ENCODE measurements at regions not wholly inside any gene's neighbourhood (a gene's known extent, or its start where the extent isn't known, plus 50 kb on each side); places are given as distances from the start of the nearest gene placed in this dataset.

- TF ChIP-seq POLR2A (IDR thresholded peaks at IDR 0.05) (no peak), CTCF (IDR thresholded peaks at IDR 0.05) (no peak), EP300 (IDR thresholded peaks at IDR 0.05) (no peak), POLR2AphosphoS5 (IDR thresholded peaks at IDR 0.05) (no peak)
- Histone ChIP-seq H3K4me1 (no peaks in the 10 kb centered on the region), H3K27me3 (no peaks in the 10 kb centered on the region), H3K9me3 (no peaks in the 10 kb centered on the region), H3K4me3 (no peak overlapping the region), H3K36me3 (no peaks in the 10 kb centered on the region), H3K27ac (no peak overlapping the region)
- DNase-seq: peak in 1 of 2 donors; percentile 5
- WGBS, 5 donors: 35 to 56% (median 47%) methylated on average over 4 of the region's 4 CpGs
- intact Hi-C loops (cut with DNase I; ENCODE audit: low total_unique reads): no loop called here
Measured at GRCh38 chr2:41482659-41483058, 565.2 kb upstream of the PKDCC start.

GRCh38 chr2:41483226-41483625 lies 564.6 kb upstream of the PKDCC start:
- WGBS, 5 donors: 67 to 75% (median 70%) methylated on average over 2 of the region's 2 CpGs

GRCh38 chr2:41483982-41484857 lies 563.6 kb upstream of the PKDCC start:
- peak in 1 of 2 donors; percentile 9 for DNase-seq
- no peak for TF ChIP-seq EP300 (IDR thresholded peaks at IDR 0.05)
- TF ChIP-seq POLR2A (IDR thresholded peaks at IDR 0.05): no peak
- no peak for TF ChIP-seq POLR2AphosphoS5 (IDR thresholded peaks at IDR 0.05)
- no peak for TF ChIP-seq CTCF (IDR thresholded peaks at IDR 0.05)
- no peaks in the 10 kb centered on the region for H3K36me3 ChIP-seq
- no peak overlapping the region for H3K27ac ChIP-seq
- H3K4me1 ChIP-seq: no peaks in the 10 kb centered on the region
- WGBS, 5 donors: 39 to 58% (median 44%) methylated on average over 7 of the region's 7 CpGs
- H3K4me3 ChIP-seq: no peak overlapping the region
- no peaks in the 10 kb centered on the region for H3K27me3 ChIP-seq
- no peaks in the 10 kb centered on the region for H3K9me3 ChIP-seq
- intact Hi-C loops (cut with DNase I; ENCODE audit: low total_unique reads): no loop called here

More at GRCh38 chr2:41483226-41483625, 564.6 kb upstream of the PKDCC start:
- H3K27ac ChIP-seq: no peak overlapping the region
- no peak for DNase-seq
- H3K36me3 ChIP-seq: no peaks in the 10 kb centered on the region
- H3K9me3 ChIP-seq: no peaks in the 10 kb centered on the region
- TF ChIP-seq EP300 (IDR thresholded peaks at IDR 0.05): no peak
- TF ChIP-seq CTCF (IDR thresholded peaks at IDR 0.05): no peak
- no peak for TF ChIP-seq POLR2AphosphoS5 (IDR thresholded peaks at IDR 0.05)
- TF ChIP-seq POLR2A (IDR thresholded peaks at IDR 0.05): no peak
- no peaks in the 10 kb centered on the region for H3K27me3 ChIP-seq
- no peak overlapping the region for H3K4me3 ChIP-seq
- H3K4me1 ChIP-seq: no peaks in the 10 kb centered on the region
- intact Hi-C loops (cut with DNase I; ENCODE audit: low total_unique reads): no loop called here

GRCh38 chr2:41484858-41485234 lies 563.0 kb upstream of the PKDCC start:
- H3K27me3 ChIP-seq: no peaks in the 10 kb centered on the region
- no peaks in the 10 kb centered on the region for H3K36me3 ChIP-seq
- H3K27ac ChIP-seq: no peak overlapping the region
- no peak overlapping the region for H3K4me3 ChIP-seq
- no peak for DNase-seq
- TF ChIP-seq CTCF (IDR thresholded peaks at IDR 0.05) (no peak), POLR2AphosphoS5 (IDR thresholded peaks at IDR 0.05) (no peak), EP300 (IDR thresholded peaks at IDR 0.05) (no peak), POLR2A (IDR thresholded peaks at IDR 0.05) (no peak)
- intact Hi-C loops (cut with DNase I; ENCODE audit: low total_unique reads): no loop called here
- no peaks in the 10 kb centered on the region for H3K9me3 ChIP-seq
- H3K4me1 ChIP-seq: no peaks in the 10 kb centered on the region

All from stomach (tissue), 8 donors.